Activated B cell treated with CpG ODN at 0.5 μM for 24 hours (primary cell): ENCODE measurements at regions not wholly inside any gene's neighbourhood (a gene's known extent, or its start where the extent isn't known, plus 50 kb on each side); places are given as distances from the start of the nearest gene placed in this dataset.

ENCODE experiments used
- ATAC-seq: fragments of 200-7000 bp; cut with Tn5 transposase; one replicate; pipeline ENCODE4 v1.10.0; 2021; ENCODE audit warnings: low read depth, mild to moderate bottlenecking, moderate library complexity
- CTCF ChIA-PET: fragments of 350-600 bp; sonication (Branson Sonifier 250); formaldehyde crosslinking; loops from one replicate; lab custom pipeline; 2021; ENCODE audit warnings: antibody characterized with exemption; lab: Charles Lee
- POLR2A ChIA-PET: fragments of 350-600 bp; sonication (Branson Sonifier 250); formaldehyde crosslinking; loops from one replicate; lab custom pipeline; 2021; ENCODE audit warnings: antibody characterized with exemption; lab: Charles Lee
- DNase-seq: peaks from one replicate; pipeline ENCODE4 v3.0.0; 2022
- H3K27ac Mint-ChIP-seq: one replicate; pipeline ENCODE4 v1.8.0; 2020; ENCODE audit warnings: mixed read lengths
- H3K27me3 Mint-ChIP-seq: one replicate; pipeline ENCODE4 v1.8.0; 2021; ENCODE audit warnings: mixed read lengths
- H3K36me3 Mint-ChIP-seq: one replicate; pipeline ENCODE4 v1.8.0; 2021; ENCODE audit warnings: low read depth, mixed read lengths
- H3K4me1 Mint-ChIP-seq: one replicate; pipeline ENCODE4 v1.8.0; 2021; ENCODE audit warnings: mixed read lengths
- H3K4me3 Mint-ChIP-seq: one replicate; pipeline ENCODE4 v1.8.0; 2020; ENCODE audit warnings: mild to moderate bottlenecking, mixed read lengths
- H3K9me3 Mint-ChIP-seq: one replicate; pipeline ENCODE4 v1.8.0; 2020; ENCODE audit warnings: mixed read lengths
- intact Hi-C: fragments of 100-400 bp; cut with micrococcal nuclease; formaldehyde crosslinking; loops from one replicate; pipeline ENCODE4 v1.15.1; 2024
- TF ChIP-seq, protein P1 (sequence below): fragments of 200-600 bp; IDR thresholded peaks from one replicate; pipeline ENCODE4 v1.8.0; 2022; ENCODE audit warnings: antibody characterized with exemption, mild to moderate bottlenecking

GRCh38 chr16:10321407-10322387 lies 64.2 kb upstream of the ATF7IP2 start:
- ChIA-PET CTCF (no interaction called here), POLR2A (no interaction called here)
- ATAC-seq, result no peak
- peaks cover 7% of the 10 kb centered on the region for H3K4me1 Mint-ChIP-seq
- H3K36me3 Mint-ChIP-seq, result no peaks in the 10 kb centered on the region
- peaks cover 2% of the 10 kb centered on the region for H3K9me3 Mint-ChIP-seq
- TF ChIP-seq, protein P1, sequence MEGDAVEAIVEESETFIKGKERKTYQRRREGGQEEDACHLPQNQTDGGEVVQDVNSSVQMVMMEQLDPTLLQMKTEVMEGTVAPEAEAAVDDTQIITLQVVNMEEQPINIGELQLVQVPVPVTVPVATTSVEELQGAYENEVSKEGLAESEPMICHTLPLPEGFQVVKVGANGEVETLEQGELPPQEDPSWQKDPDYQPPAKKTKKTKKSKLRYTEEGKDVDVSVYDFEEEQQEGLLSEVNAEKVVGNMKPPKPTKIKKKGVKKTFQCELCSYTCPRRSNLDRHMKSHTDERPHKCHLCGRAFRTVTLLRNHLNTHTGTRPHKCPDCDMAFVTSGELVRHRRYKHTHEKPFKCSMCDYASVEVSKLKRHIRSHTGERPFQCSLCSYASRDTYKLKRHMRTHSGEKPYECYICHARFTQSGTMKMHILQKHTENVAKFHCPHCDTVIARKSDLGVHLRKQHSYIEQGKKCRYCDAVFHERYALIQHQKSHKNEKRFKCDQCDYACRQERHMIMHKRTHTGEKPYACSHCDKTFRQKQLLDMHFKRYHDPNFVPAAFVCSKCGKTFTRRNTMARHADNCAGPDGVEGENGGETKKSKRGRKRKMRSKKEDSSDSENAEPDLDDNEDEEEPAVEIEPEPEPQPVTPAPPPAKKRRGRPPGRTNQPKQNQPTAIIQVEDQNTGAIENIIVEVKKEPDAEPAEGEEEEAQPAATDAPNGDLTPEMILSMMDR, result no peak
- no peak overlapping the region for H3K27ac Mint-ChIP-seq
- H3K4me3 Mint-ChIP-seq, result no peak overlapping the region
- DNase-seq, result no peak
- intact Hi-C loops, result no loop called here
- H3K27me3 Mint-ChIP-seq, result no peaks in the 10 kb centered on the region

GRCh38 chr16:10322723-10323527 lies 62.9 kb upstream of the ATF7IP2 start:
- DNase-seq, result no peak
- intact Hi-C loops, result no loop called here
- no peak for ATAC-seq
- Mint-ChIP-seq H3K27ac (no peak overlapping the region), H3K4me1 (peaks cover 7% of the 10 kb centered on the region), H3K36me3 (no peaks in the 10 kb centered on the region), H3K27me3 (no peaks in the 10 kb centered on the region), H3K4me3 (no peak overlapping the region), H3K9me3 (peaks cover 2% of the 10 kb centered on the region)
- POLR2A ChIA-PET, result no interaction called here
- TF ChIP-seq, protein P1, result no peak
- CTCF ChIA-PET, result no interaction called here

DNA sequence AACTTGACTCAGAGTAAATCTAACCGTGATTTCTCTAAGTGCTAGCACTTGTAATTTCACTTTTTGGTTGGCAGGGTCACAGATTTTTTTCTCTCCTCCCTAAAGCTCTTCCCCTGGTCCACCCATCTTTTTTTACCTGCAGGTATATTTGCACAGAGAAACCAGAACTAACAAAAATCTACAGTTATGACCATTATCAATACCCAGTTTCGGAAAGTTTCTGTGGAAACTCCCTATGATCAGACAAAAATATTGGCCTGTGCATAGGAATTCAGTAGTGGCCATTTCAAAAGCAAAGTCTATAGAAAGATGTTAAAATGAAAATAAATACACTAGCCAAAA lies 62.4 kb upstream of the ATF7IP2 start:
- ChIA-PET POLR2A (no interaction called here), CTCF (no interaction called here)
- no peak overlapping the region for H3K27ac Mint-ChIP-seq
- peaks cover 10% of the 10 kb centered on the region for H3K4me1 Mint-ChIP-seq
- peaks cover 2% of the 10 kb centered on the region for H3K9me3 Mint-ChIP-seq
- DNase-seq (no peak), ATAC-seq (no peak)
- TF ChIP-seq, protein P1, result no peak
- H3K27me3 Mint-ChIP-seq, result no peaks in the 10 kb centered on the region
- intact Hi-C loops, result no loop called here
- peaks cover 2% of the 10 kb centered on the region for H3K36me3 Mint-ChIP-seq
- H3K4me3 Mint-ChIP-seq, result no peak overlapping the region

- intact Hi-C loops, result no loop called here
- Mint-ChIP-seq H3K27ac (no peak overlapping the region), H3K27me3 (no peaks in the 10 kb centered on the region), H3K4me3 (no peak overlapping the region), H3K4me1 (peaks cover 10% of the 10 kb centered on the region), H3K9me3 (peaks cover 2% of the 10 kb centered on the region), H3K36me3 (peaks cover 2% of the 10 kb centered on the region)
- ATAC-seq (no peak), DNase-seq (no peak)
- ChIA-PET POLR2A (no interaction called here), CTCF (no interaction called here)
- TF ChIP-seq, protein P1, result no peak
Measured at GRCh38 chr16:10324210-10324609, 61.7 kb upstream of the ATF7IP2 start.
